GM23338 (cell line): ENCODE measurements at regions not wholly inside any gene's neighbourhood (a gene's known extent, or its start where the extent isn't known, plus 50 kb on each side); places are given as distances from the start of the nearest gene placed in this dataset.
"Not testable (repeated sequence)": the region's sequence is repeated elsewhere in the genome, so short reads cannot be mapped to it uniquely, and the experiment has no call there.

Source experiments
- CTCF ChIP-seq, 2 experiments: fragments of 200-600 bp in 1 of 2; sonication (generic) in 1 of 2; conservative IDR thresholded peaks; 2 replicates each; pipeline versions ENCODE4 v1.5.1 to v1.6.1; 2016 to 2017; ENCODE audit warnings: antibody characterized with exemption in 2 of 2, low read depth in 2 of 2, mild to moderate bottlenecking in 2 of 2, moderate library complexity in 1 of 2
- ZNF331 ChIP-seq: fragments of 250-450 bp; sonication (Bioruptor Pico); IDR thresholded peaks from 2 replicates; pipeline ENCODE4 v1.5.0; 2020; ENCODE audit warnings: low read depth, mild to moderate bottlenecking, moderate library complexity

DNA sequence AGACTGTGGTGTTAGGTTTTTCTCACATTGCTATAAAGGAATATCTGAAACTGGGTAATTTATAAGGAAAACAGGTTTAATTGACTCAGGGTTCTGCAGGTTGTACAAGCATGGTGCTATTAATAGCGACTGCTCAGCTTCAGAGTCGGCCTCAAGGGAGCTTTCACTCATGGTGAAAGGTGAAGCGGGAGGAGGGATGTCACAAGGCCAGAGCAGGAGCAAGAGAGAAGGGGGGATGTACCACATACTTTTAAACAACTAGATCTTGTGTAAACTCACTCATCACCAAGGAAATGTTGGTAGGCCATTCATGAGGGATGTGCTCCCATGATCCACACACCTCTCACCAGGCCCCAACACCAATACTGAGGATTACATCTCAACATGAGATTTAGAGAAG is 313.2 kb downstream of the UBE2NL start:
- not testable (repeated sequence) for TF ChIP-seq ZNF331 (CRISPR knock-in tag); CTCF (conservative IDR thresholded peaks at IDR 0.05; ENCODE audit: low read depth in 2 of 2)
